Glomerular visceral epithelial cell (primary cell): ENCODE measurements at regions not wholly inside any gene's neighbourhood (a gene's known extent, or its start where the extent isn't known, plus 50 kb on each side); places are given as distances from the start of the nearest gene placed in this dataset.
"Not testable (repeated sequence)": the region's sequence is repeated elsewhere in the genome, so short reads cannot be mapped to it uniquely, and the experiment has no call there.

ENCODE experiments used
- DNase-seq: peaks from one replicate; pipeline ENCODE4 v3.0.0-alpha.2; 2016; ENCODE audit errors: extremely low spot score

- DNase-seq, result no peak
Observed at GRCh38 chr12:91249518-91250272, 67.1 kb upstream of the DCN start.

- no peak for DNase-seq
Observed at GRCh38 chr12:91249054-91249453, 66.4 kb upstream of the DCN start.

- not testable (repeated sequence) for DNase-seq
Observed at GRCh38 chr12:91243177-91243576, 60.6 kb upstream of the DCN start.

- DNase-seq, result no peak
Observed at GRCh38 chr12:91241756-91242155, 59.1 kb upstream of the DCN start.

- DNase-seq, result no peak
Observed at GRCh38 chr12:91240386-91241095, 57.9 kb upstream of the DCN start.

GRCh38 chr12:91239481-91239880 lies 56.9 kb upstream of the DCN start:
- DNase-seq, result no peak
